Naive B cell (primary cell): ENCODE measurements at regions not wholly inside any gene's neighbourhood (a gene's known extent, or its start where the extent isn't known, plus 50 kb on each side); places are given as distances from the start of the nearest gene placed in this dataset.

ENCODE experiments used
- ATAC-seq, 2 donors: fragments of 150-1000 bp; cut with Tn5 transposase; 2 replicates each; pipeline ENCODE4 v1.10.0; 2021; ENCODE audit warnings: low read depth in 2 of 2, mild to moderate bottlenecking in 2 of 2, moderate library complexity in 2 of 2
- DNase-seq: peaks from one replicate; pipeline ENCODE4 v3.0.0; 2022
- H3K27ac Mint-ChIP-seq, 6 donors: one replicate each; pipeline ENCODE4 v1.8.0; 2020 to 2022; ENCODE audit warnings: mild to moderate bottlenecking in 6 of 6, mixed read lengths in 6 of 6, moderate library complexity in 5 of 6, inconsistent platforms in 2 of 6
- H3K27me3 Mint-ChIP-seq, 3 donors: one replicate each; pipeline ENCODE4 v1.8.0; 2021 to 2022; ENCODE audit warnings: mixed read lengths in 3 of 3, mild to moderate bottlenecking in 1 of 3
- H3K36me3 Mint-ChIP-seq, 2 donors: one replicate each; pipeline ENCODE4 v1.8.0; 2020 to 2022; ENCODE audit warnings: mixed read lengths in 2 of 2, inconsistent platforms in 1 of 2, mild to moderate bottlenecking in 1 of 2
- H3K4me1 Mint-ChIP-seq, 3 donors: one replicate each; pipeline ENCODE4 v1.8.0; 2020 to 2022; ENCODE audit warnings: mixed read lengths in 3 of 3, inconsistent platforms in 1 of 3, mild to moderate bottlenecking in 1 of 3, moderate library complexity in 1 of 3
- H3K4me3 Mint-ChIP-seq, 8 donors: one replicate each; pipeline ENCODE4 v1.8.0; 2020 to 2022; ENCODE audit warnings: mild to moderate bottlenecking in 8 of 8, mixed read lengths in 8 of 8, moderate library complexity in 8 of 8, inconsistent platforms in 2 of 8
- H3K9me3 Mint-ChIP-seq, 7 donors: one replicate each; pipeline ENCODE4 v1.8.0; 2020 to 2022; ENCODE audit warnings: mixed read lengths in 7 of 7, mild to moderate bottlenecking in 5 of 7, inconsistent platforms in 2 of 7, moderate library complexity in 1 of 7

DNA sequence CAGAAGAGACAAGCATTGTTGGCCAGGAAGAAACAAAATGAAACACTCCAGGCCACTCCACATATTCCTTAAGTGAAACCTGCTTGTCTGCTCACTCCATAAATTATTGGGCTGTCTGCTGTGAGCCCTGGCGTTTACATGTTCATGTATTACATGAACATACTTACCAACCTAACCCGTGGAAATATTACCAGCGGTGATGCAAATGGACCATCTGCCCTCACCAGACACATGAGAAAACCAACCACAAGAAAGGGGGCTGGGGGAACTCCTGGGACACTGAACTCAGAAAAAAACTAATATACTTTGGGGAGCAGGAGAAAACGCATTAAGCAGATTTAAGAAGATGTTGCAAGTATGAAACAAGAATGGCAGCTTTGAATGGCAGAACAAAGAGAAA lies 731.2 kb upstream of the IGFBP3 start:
- H3K27ac Mint-ChIP-seq: no peak overlapping the region
- peaks cover 0 to 16% (median 9%) of the 10 kb centered on the region in 7 donors for H3K9me3 Mint-ChIP-seq
- ATAC-seq (no peak), DNase-seq (no peak)
- H3K4me3 Mint-ChIP-seq: no peak overlapping the region
- no peaks in the 10 kb centered on the region for H3K4me1 Mint-ChIP-seq
- H3K36me3 Mint-ChIP-seq: peaks cover 0 to under 1% of the 10 kb centered on the region in 2 donors
- H3K27me3 Mint-ChIP-seq: no peaks in the 10 kb centered on the region

DNA sequence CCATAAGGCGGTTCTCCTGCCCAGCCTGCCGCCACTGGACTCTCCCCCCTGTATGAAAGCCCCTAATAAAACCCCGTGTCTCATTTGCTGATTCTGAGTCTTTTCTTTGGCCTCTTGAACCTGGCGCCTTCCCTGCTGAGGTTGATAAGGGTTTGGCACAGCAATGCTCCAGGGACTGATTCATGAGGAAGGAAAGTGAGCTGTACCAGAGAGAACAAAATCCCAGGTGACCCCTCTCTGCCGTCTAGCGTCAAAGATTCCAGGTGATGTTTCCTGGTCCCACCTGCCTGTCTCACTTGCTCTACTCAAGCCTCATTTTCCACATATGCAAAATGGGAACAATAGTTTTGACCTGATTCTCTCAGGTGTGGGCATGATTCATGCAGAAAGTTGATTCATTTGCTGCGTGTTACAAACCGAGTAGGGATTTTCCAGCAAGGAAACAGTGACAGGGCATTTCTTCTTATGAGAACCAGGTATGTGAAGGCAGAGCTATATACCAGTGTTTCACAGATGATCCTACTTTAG lies 730.6 kb upstream of the IGFBP3 start:
- DNase-seq: no peak
- Mint-ChIP-seq H3K27ac (no peak overlapping the region), H3K9me3 (peaks cover 0 to 19% (median 9%) of the 10 kb centered on the region in 7 donors), H3K36me3 (peaks cover 0 to 5% of the 10 kb centered on the region in 2 donors), H3K4me3 (no peak overlapping the region), H3K27me3 (no peaks in the 10 kb centered on the region), H3K4me1 (no peaks in the 10 kb centered on the region)
- no peak for ATAC-seq

DNA sequence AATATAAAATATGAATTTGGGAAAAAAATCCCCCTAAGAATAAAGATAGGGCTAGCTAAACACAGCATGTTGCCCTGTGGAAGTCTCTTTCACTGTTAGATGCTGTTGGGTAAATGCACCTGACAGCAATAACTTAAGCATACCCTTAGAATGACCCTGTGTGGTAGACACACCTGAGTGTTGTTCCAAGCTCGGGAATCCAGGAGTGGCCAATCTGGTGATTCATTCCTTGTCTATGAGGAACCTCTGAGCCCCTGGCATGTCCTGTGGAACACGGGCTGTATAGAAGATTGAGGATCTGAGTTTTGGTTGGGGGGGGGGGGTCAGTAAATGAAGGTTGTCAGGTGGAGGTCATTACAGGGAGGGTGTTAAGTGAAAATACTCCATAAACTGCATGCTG lies 730.0 kb upstream of the IGFBP3 start:
- H3K27me3 Mint-ChIP-seq: no peaks in the 10 kb centered on the region
- H3K36me3 Mint-ChIP-seq: peaks cover 0 to 5% of the 10 kb centered on the region in 2 donors
- DNase-seq (no peak), ATAC-seq (no peak)
- H3K9me3 Mint-ChIP-seq: peaks cover 0 to 19% (median 9%) of the 10 kb centered on the region in 7 donors
- H3K4me1 Mint-ChIP-seq: no peaks in the 10 kb centered on the region
- no peak overlapping the region for H3K4me3 Mint-ChIP-seq
- H3K27ac Mint-ChIP-seq: no peak overlapping the region

DNA sequence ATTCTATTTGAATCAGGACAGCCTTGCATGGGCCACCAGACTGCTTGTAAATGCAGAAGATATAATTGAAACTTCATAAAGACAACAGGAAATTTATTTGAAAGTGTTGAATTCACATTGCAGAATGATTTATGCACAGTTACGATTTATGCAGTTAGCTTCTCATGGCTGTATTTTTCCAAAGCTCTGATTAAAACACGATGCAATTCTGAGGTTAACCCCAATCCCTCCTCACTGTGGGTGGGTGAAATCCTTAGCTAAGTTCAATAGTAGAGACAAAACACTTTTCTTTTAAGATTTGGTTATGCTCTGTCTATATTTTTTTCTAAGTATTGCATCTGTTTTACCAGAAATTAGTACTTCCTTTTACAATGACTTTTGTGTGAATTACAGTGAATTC lies 728.8 kb upstream of the IGFBP3 start:
- H3K27me3 Mint-ChIP-seq: no peaks in the 10 kb centered on the region
- peaks cover 0 to 19% (median 9%) of the 10 kb centered on the region in 7 donors for H3K9me3 Mint-ChIP-seq
- ATAC-seq (no peak), DNase-seq (no peak)
- peaks cover 0 to 5% of the 10 kb centered on the region in 2 donors for H3K36me3 Mint-ChIP-seq
- H3K27ac Mint-ChIP-seq: no peak overlapping the region
- no peak overlapping the region for H3K4me3 Mint-ChIP-seq
- no peaks in the 10 kb centered on the region for H3K4me1 Mint-ChIP-seq

DNA sequence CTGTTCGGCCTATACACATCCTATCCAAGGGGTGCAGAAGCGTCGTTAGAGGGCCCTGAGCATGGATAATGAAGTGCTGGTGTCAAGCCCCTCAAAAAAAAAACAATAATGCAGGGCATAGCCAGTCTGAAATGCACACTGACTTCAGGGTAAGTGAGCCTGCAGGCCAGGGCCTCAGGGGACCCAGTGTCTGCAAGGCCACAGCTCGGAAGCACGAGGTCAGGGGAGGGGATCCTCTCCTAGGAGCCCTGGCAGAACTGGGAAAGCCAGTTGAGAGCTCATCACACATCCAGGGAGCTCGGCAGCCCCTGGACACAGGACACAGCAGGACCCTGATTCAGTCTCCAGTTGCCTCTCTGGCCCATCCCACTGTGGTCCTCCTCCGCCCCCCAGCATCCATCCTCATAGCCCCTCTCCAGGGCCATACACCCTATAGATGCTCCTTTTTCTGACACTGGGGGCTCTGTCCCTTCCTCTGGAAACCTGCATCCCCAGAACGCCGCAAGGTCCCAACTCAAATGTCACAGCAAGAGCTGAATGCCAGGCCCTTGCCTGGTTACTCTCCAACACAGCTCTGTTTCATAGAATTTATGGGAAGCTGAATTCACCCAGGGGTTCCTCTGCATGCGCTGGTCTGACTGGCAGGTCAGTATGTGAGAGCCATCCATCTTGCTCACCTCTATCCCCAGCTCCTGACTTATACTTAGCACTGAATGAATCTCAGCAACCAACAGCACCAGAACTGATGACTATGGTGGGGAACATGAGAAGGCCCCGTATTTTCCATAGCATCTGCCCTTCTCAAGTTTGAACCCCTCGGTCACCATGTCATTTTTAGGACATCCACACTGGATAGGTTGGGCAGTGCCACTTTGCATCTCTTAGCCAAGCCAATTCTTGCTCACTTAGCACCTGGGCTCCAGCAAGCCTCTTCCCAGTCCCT lies 717.0 kb upstream of the IGFBP3 start:
- H3K36me3 Mint-ChIP-seq: no peaks in the 10 kb centered on the region
- no peak overlapping the region for H3K4me3 Mint-ChIP-seq
- ATAC-seq: no peak

DNA sequence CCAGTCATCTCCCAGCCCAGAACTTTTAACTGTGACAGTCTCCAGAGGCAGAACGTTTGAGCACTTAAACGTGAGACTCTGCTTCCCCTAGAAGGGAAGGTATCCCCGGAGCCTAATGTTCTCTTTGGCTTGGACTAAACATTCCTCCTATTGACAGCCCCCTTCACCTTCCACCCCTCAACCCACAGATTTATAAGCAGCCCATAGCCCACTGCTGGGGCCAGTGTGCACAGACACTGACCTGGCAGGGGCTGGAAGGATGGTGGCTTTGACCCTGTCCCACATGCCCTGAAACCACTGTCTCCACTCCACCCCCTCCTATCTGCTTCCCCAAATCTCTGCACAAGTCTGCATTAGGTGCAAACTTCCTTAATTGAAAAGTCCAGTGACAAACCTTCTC lies 715.0 kb upstream of the IGFBP3 start:
- no peak overlapping the region for H3K27ac Mint-ChIP-seq
- H3K4me3 Mint-ChIP-seq: no peak overlapping the region
- peaks cover 0 to 8% (median 0%) of the 10 kb centered on the region in 7 donors for H3K9me3 Mint-ChIP-seq
- DNase-seq: no peak
- no peak for ATAC-seq
- no peaks in the 10 kb centered on the region for H3K36me3 Mint-ChIP-seq
- H3K4me1 Mint-ChIP-seq: no peaks in the 10 kb centered on the region
- H3K27me3 Mint-ChIP-seq: no peaks in the 10 kb centered on the region

More for the DNA sequence above, 717.0 kb upstream of the IGFBP3 start:
- peaks cover 0 to 8% (median 0%) of the 10 kb centered on the region in 7 donors for H3K9me3 Mint-ChIP-seq
- no peaks in the 10 kb centered on the region for H3K4me1 Mint-ChIP-seq
- H3K27me3 Mint-ChIP-seq: no peaks in the 10 kb centered on the region
- no peak overlapping the region for H3K27ac Mint-ChIP-seq
- DNase-seq: no peak

DNA sequence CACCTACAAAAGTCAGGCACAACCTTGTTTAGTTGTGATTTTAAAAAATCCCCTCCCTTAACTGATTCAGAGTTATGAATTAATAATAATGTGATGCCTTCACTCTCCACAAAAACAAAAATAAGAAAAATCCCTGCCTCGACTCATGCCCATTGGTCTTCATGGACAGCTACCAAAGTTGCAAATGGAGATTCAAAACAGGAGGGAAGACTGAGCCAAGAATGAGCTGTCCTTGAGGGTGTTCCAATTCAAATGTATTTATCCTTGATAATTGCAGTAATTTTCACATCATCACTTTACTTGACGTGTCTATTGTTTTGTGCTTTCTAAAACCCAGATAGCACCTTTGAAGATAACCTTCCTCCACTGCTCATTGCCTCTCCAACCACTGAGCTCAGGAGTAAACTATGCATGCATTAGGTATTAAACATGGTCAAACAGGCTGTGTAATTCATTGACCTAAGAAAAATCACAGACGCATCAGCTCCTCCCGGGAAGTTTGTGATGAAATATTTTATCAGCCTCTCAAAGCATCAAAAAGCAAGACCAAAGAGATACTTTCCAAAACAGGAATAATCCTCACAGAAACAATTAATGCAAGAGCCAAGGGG lies 712.7 kb upstream of the IGFBP3 start:
- Mint-ChIP-seq H3K9me3 (peaks cover 0 to 4% (median 0%) of the 10 kb centered on the region in 7 donors), H3K36me3 (no peaks in the 10 kb centered on the region), H3K27ac (no peak overlapping the region), H3K4me3 (no peak overlapping the region), H3K4me1 (no peaks in the 10 kb centered on the region), H3K27me3 (no peaks in the 10 kb centered on the region)
- no peak for DNase-seq
- ATAC-seq: no peak

DNA sequence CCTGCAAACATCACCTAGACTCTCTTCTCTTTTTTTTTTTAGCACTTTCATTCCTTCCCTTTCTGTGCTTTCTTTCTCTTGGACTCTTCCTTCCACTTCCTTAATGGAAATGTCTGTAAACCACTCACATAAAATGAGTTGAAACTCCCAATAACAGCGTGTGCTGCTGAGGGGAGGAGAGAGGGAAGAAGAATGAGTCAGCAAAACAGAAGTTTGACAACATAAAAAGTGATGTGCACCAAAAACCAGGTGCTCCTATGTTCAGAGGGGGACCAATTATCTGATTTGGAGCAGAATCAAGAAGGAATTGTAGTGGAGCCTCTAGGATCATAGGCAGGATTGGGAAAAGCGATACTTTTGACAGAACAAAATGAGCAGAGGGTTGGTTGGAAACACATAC lies 712.1 kb upstream of the IGFBP3 start:
- H3K4me1 Mint-ChIP-seq: no peaks in the 10 kb centered on the region
- DNase-seq (no peak), ATAC-seq (no peak)
- H3K36me3 Mint-ChIP-seq: no peaks in the 10 kb centered on the region
- H3K27ac Mint-ChIP-seq: no peak overlapping the region
- H3K27me3 Mint-ChIP-seq: no peaks in the 10 kb centered on the region
- H3K9me3 Mint-ChIP-seq: peaks cover 0 to 4% (median 0%) of the 10 kb centered on the region in 7 donors
- H3K4me3 Mint-ChIP-seq: no peak overlapping the region

DNA sequence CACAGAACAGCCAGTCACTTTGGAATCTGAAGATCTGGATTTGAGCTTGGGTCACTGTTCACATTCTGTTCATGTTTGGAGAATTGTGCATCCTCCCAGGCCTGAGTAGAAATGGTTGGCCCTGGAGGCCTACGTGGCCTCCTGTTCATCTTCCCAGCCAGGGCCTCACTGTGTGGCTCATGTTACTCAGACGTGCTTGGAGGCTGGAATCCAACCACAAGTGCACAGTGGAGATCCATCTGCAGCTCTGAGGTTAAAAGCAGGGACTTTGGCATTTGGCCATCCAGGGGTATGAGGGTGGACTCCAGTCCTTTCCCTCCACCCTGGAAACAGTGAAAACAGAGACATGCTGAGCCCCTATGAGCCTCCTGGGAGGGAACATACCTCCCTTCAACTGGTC lies 709.0 kb upstream of the IGFBP3 start:
- H3K4me1 Mint-ChIP-seq: no peaks in the 10 kb centered on the region
- H3K27me3 Mint-ChIP-seq: no peaks in the 10 kb centered on the region
- peak overlapping the region in 1 of 6 donors; percentile 36 for H3K27ac Mint-ChIP-seq
- H3K4me3 Mint-ChIP-seq: no peak overlapping the region
- H3K36me3 Mint-ChIP-seq: no peaks in the 10 kb centered on the region
- ATAC-seq (no peak), DNase-seq (no peak)
- peaks cover 0 to 4% (median 0%) of the 10 kb centered on the region in 7 donors for H3K9me3 Mint-ChIP-seq

DNA sequence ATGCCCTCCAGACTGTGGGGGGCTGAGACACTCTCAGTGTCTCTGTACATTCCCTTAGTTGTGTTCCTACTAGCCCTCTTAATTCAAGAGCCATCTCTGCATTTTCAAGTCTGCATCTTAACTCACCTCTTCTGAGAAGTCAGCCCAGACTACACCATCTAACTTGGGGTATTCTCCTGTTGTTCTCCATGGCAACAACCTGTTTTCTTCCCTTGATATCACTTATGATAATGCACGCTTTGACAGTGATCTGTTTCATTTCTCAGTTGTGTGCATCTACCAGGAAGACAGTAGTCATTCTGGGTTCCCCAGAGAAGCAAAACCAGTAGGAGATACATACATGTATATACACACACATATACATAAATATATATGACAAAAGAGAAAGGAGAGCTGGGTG lies 707.3 kb upstream of the IGFBP3 start:
- ATAC-seq: no peak
- H3K27me3 Mint-ChIP-seq: no peaks in the 10 kb centered on the region
- H3K36me3 Mint-ChIP-seq: no peaks in the 10 kb centered on the region
- no peaks in the 10 kb centered on the region for H3K4me1 Mint-ChIP-seq
- DNase-seq: no peak
- peaks cover 0 to 4% (median 0%) of the 10 kb centered on the region in 7 donors for H3K9me3 Mint-ChIP-seq
- no peak overlapping the region for H3K27ac Mint-ChIP-seq
- H3K4me3 Mint-ChIP-seq: no peak overlapping the region

DNA sequence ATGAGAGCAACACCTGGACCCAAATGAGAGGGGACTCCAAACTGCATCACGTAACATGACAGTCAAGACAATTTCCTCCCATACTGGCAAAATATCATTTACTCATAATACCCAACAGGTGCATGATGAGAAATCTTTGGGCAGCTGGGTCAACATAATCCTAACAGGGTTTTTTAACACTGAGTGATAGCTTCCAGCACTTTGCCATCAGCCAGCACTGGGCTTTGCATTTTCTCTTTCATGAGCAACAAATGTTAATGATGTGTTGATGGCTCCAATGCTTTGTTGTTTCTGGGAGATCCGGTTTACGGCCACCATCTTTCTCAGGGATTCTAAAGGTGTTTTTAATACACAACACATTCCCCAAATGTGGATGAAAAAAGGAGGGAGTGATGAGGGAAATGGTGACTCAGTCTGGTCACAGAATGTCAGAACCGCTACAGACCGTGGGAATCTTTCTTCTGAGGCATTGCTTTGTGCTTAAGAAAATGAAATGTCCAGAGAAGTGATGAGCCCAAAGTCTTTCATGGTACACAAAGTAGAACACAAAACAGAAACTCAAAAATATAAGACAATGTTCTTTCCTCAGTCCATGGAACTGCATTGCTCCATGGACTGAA lies 705.7 kb upstream of the IGFBP3 start:
- no peaks in the 10 kb centered on the region for H3K27me3 Mint-ChIP-seq
- no peak overlapping the region for H3K4me3 Mint-ChIP-seq
- H3K36me3 Mint-ChIP-seq: no peaks in the 10 kb centered on the region
- no peak overlapping the region for H3K27ac Mint-ChIP-seq
- ATAC-seq (no peak), DNase-seq (no peak)
- H3K9me3 Mint-ChIP-seq: peaks cover 0 to 2% (median 0%) of the 10 kb centered on the region in 7 donors
- H3K4me1 Mint-ChIP-seq: no peaks in the 10 kb centered on the region

DNA sequence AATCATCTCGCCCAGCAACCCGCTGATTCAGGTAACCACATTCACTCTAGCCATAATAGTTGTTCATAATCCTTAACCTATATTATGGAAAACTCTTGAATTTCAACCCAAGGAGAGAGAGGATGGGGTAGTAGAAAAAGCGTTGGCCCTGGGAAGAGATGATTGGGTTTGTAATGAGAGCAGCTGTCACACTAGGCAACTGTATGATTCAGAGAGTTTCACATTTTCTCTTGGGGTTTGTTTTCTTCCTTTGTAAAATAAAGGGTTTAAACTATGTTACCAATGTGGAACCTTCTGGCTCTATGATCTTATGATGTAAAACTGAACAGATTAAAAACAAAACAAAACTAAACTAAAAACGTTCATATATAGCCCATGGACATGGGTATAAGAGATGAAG lies 705.2 kb upstream of the IGFBP3 start:
- Mint-ChIP-seq H3K27ac (no peak overlapping the region), H3K27me3 (no peaks in the 10 kb centered on the region), H3K4me1 (no peaks in the 10 kb centered on the region), H3K9me3 (peaks cover 0 to 2% (median 0%) of the 10 kb centered on the region in 7 donors), H3K36me3 (no peaks in the 10 kb centered on the region), H3K4me3 (no peak overlapping the region)
- DNase-seq (no peak), ATAC-seq (no peak)

DNA sequence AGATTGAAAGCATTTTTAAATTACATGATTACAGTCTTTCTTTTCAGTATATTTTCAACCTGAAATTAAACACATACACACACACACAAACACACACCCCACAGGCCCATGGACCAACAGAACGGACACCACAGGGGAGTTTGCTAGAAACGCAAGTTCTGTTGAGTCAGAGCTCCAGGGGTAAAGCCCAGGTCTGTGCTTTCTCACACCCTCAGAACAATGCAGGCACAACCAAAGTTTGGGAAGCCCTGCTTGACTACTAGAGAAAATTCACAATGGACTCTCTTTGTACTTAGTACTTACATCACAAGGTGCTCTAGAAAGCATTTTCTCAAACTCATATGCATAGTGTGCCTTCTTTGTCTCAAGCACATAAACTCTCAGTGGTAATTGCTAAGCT lies 704.0 kb upstream of the IGFBP3 start:
- no peaks in the 10 kb centered on the region for H3K4me1 Mint-ChIP-seq
- no peaks in the 10 kb centered on the region for H3K27me3 Mint-ChIP-seq
- no peak overlapping the region for H3K27ac Mint-ChIP-seq
- no peak for DNase-seq
- no peak overlapping the region for H3K4me3 Mint-ChIP-seq
- no peak for ATAC-seq
- no peaks in the 10 kb centered on the region for H3K36me3 Mint-ChIP-seq
- peaks cover 0 to 2% (median 0%) of the 10 kb centered on the region in 7 donors for H3K9me3 Mint-ChIP-seq
